GM23248 (cell line): ENCODE measurements at regions not wholly inside any gene's neighbourhood (a gene's known extent, or its start where the extent isn't known, plus 50 kb on each side); places are given as distances from the start of the nearest gene placed in this dataset.

ENCODE experiments used
- DNase-seq: peaks from one replicate; pipeline ENCODE4 v3.0.0-alpha.2; 2015
- H2AFZ ChIP-seq: fragments of 200-600 bp; sonication (generic); 2 replicates; pipeline ENCODE4 v1.6.1; 2016; ENCODE audit warnings: antibody characterized with exemption
- H3F3A ChIP-seq: fragments of 200-600 bp; sonication (generic); 2 replicates; pipeline ENCODE4 v1.6.1; 2016; ENCODE audit warnings: mild to moderate bottlenecking, antibody characterized with exemption, mixed run types; ENCODE audit not compliant: insufficient read depth
- H3K27ac ChIP-seq: fragments of 200-600 bp; sonication (generic); 2 replicates; pipeline ENCODE4 v1.5.1; 2016; ENCODE audit warnings: mild to moderate bottlenecking
- H3K27me3 ChIP-seq: fragments of 200-600 bp; sonication (generic); replicated peaks from 2 replicates; pipeline ENCODE4 v1.6.1; 2016; ENCODE audit warnings: mild to moderate bottlenecking; ENCODE audit not compliant: insufficient read depth
- H3K36me3 ChIP-seq: fragments of 200-600 bp; sonication (generic); 2 replicates; pipeline ENCODE4 v1.6.1; 2016; ENCODE audit warnings: low read depth, mild to moderate bottlenecking
- H3K4me1 ChIP-seq: fragments of 200-600 bp; sonication (generic); 2 replicates; pipeline ENCODE4 v1.6.1; 2016; ENCODE audit warnings: mild to moderate bottlenecking; ENCODE audit not compliant: insufficient read depth
- H3K4me2 ChIP-seq: fragments of 200-600 bp; sonication (generic); one replicate; pipeline ENCODE4 v1.6.1; 2016; ENCODE audit warnings: mild to moderate bottlenecking; ENCODE audit not compliant: unreplicated experiment
- H3K4me3 ChIP-seq: fragments of 200-600 bp; sonication (generic); 2 replicates; pipeline ENCODE4 v1.5.1; 2016; ENCODE audit warnings: mild to moderate bottlenecking
- H3K79me2 ChIP-seq: fragments of 200-600 bp; sonication (generic); 2 replicates; pipeline ENCODE4 v1.6.1; 2016; ENCODE audit warnings: mild to moderate bottlenecking; ENCODE audit not compliant: insufficient read depth
- H3K9ac ChIP-seq: fragments of 200-600 bp; sonication (generic); 2 replicates; pipeline ENCODE4 v1.6.1; 2016; ENCODE audit warnings: mild to moderate bottlenecking
- H3K9me2 ChIP-seq: fragments of 200-600 bp; sonication (generic); 2 replicates; pipeline ENCODE4 v1.6.1; 2016; ENCODE audit warnings: mixed run types, mild to moderate bottlenecking, moderate library complexity; ENCODE audit not compliant: insufficient read depth
- H3K9me3 ChIP-seq: fragments of 200-600 bp; sonication (generic); one replicate; pipeline ENCODE4 v1.6.1; 2017; ENCODE audit warnings: low read depth
- H4K20me1 ChIP-seq: fragments of 200-600 bp; sonication (generic); 2 replicates; pipeline ENCODE4 v1.6.0; 2016; ENCODE audit not compliant: insufficient read depth
- EZH2 ChIP-seq: fragments of 200-600 bp; sonication (generic); IDR thresholded peaks from 2 replicates; pipeline ENCODE4 v1.6.1; 2018; ENCODE audit warnings: antibody characterized with exemption, mild to moderate bottlenecking; ENCODE audit not compliant: insufficient read depth, poor library complexity, severe bottlenecking
- EZH2phosphoT487 ChIP-seq: fragments of 200-600 bp; sonication (generic); IDR thresholded peaks from 2 replicates; pipeline ENCODE4 v1.6.1; 2018; ENCODE audit warnings: antibody characterized with exemption, moderate library complexity, mild to moderate bottlenecking, low read depth; ENCODE audit not compliant: insufficient read depth
- WGBS, 2 experiments: methylation state at CpG; one replicate each; pipeline ENCODE4 v1.1.6; 2015 to 2017; ENCODE audit warnings: low lambda C conversion rate in 2 of 2, low coverage in 1 of 2; ENCODE audit errors: missing lambda C conversion rate in 2 of 2; 5-methylcytosine and 5-hydroxymethylcytosine counted together
- in situ Hi-C: fragments of 300-500 bp; cut with MboI; formaldehyde crosslinking; loops from 2 replicates; pipeline ENCODE4 v1.15.0; 2020

DNA sequence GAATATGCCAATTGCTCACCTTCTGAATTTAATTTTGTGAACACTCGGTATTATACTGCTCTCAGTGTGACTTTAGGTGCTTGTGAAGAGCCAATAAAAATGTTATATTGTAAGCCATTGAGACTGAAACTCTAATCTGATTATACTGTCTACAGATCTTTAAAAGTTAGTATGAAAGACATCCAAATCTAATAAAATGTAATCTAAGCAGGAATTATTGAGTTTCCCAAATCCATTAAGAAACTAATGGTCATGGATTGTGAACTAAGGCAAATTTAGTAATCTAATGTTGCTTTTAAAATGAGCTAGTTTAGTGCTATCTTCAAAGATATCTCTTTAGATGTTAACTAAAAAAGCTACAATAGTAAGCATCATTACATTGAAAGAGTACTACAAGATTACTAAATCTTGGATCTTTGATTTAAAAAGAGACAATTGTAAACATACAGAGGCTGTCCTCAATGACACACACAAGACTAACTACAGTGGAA lies 1132.4 kb upstream of the B3GALT2 start:
- Histone ChIP-seq H3K27ac (no peak overlapping the region), H3K4me2 (no peak overlapping the region), H3K4me3 (no peak overlapping the region), H3F3A (no peaks in the 10 kb centered on the region), H3K9me3 (no peaks in the 10 kb centered on the region), H4K20me1 (no peaks in the 10 kb centered on the region), H3K9me2 (no peaks in the 10 kb centered on the region), H3K4me1 (no peaks in the 10 kb centered on the region), H3K9ac (no peak overlapping the region), H3K79me2 (no peaks in the 10 kb centered on the region), H3K27me3 (no peaks in the 10 kb centered on the region), H3K36me3 (no peaks in the 10 kb centered on the region), H2AFZ (no peak overlapping the region)
- DNase-seq = no peak
- WGBS, 2 experiments = 2 to 8% methylated on average over 1 of the region's 1 CpG
- in situ Hi-C loops = no loop called here
- TF ChIP-seq EZH2phosphoT487 (no peak), EZH2 (no peak)

DNA sequence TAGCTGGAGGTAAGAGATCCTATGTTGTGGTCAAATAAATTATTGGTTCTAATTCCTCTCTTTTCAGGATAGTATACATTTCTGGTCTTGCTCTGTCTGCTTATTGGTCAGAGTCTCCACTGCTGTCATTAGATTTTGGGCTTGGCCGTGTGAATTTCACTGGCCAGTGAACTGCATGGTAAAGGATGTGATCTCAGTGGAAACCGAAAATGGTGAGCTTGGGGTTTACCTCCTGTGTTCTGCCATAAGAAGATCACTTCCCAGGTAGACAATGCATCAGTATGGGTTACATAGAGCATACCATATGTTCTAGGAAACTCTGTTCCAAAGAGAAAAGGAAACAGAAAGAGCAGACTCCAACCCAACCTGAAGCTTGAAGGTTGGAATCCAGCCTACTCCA lies 1123.3 kb upstream of the B3GALT2 start:
- in situ Hi-C loops = no loop called here
- Histone ChIP-seq H3K36me3 (no peaks in the 10 kb centered on the region), H3K79me2 (no peaks in the 10 kb centered on the region), H3K9me3 (peaks cover 2% of the 10 kb centered on the region), H3K9me2 (no peaks in the 10 kb centered on the region), H3K4me2 (no peak overlapping the region), H3K9ac (no peak overlapping the region), H2AFZ (no peak overlapping the region), H3K27ac (no peak overlapping the region), H4K20me1 (no peaks in the 10 kb centered on the region), H3F3A (no peaks in the 10 kb centered on the region), H3K27me3 (no peaks in the 10 kb centered on the region), H3K4me1 (no peaks in the 10 kb centered on the region), H3K4me3 (no peak overlapping the region)
- WGBS, 2 experiments = 12 to 18% methylated on average over 2 of the region's 2 CpGs
- TF ChIP-seq EZH2 (no peak), EZH2phosphoT487 (no peak)
- no peak for DNase-seq

DNA sequence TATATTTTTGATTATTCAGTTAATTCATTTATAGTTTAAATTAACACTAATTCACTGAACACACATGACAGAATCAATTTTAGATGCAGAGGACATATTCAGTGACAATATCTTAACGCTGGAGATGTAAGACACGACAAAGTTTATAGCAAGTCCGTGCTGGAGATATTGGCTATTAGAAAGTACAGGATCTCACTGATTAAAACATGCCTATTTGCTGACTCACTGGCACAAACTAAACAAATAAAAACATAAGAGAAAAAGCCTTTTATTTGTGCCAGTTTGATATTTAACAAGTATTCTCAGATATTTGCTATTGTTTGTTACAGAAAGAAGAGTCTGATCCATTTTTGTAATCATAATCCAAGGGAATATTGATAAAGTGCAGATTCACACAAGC lies 1122.9 kb upstream of the B3GALT2 start:
- H3K4me1 ChIP-seq = no peaks in the 10 kb centered on the region
- H3K9me3 ChIP-seq = peaks cover 2% of the 10 kb centered on the region
- H3K36me3 ChIP-seq = no peaks in the 10 kb centered on the region
- H3K9ac ChIP-seq = no peak overlapping the region
- TF ChIP-seq EZH2phosphoT487 (no peak), EZH2 (no peak)
- no peak for DNase-seq
- H3K9me2 ChIP-seq = no peaks in the 10 kb centered on the region
- H3K27ac ChIP-seq = no peak overlapping the region
- H4K20me1 ChIP-seq = no peaks in the 10 kb centered on the region
- H3F3A ChIP-seq = no peaks in the 10 kb centered on the region
- in situ Hi-C loops = no loop called here
- H3K79me2 ChIP-seq = no peaks in the 10 kb centered on the region
- no peak overlapping the region for H2AFZ ChIP-seq
- no peak overlapping the region for H3K4me3 ChIP-seq
- H3K4me2 ChIP-seq = no peak overlapping the region
- H3K27me3 ChIP-seq = no peaks in the 10 kb centered on the region
- 46 to 48% methylated on average over 3 of the region's 3 CpGs for WGBS, 2 experiments

DNA sequence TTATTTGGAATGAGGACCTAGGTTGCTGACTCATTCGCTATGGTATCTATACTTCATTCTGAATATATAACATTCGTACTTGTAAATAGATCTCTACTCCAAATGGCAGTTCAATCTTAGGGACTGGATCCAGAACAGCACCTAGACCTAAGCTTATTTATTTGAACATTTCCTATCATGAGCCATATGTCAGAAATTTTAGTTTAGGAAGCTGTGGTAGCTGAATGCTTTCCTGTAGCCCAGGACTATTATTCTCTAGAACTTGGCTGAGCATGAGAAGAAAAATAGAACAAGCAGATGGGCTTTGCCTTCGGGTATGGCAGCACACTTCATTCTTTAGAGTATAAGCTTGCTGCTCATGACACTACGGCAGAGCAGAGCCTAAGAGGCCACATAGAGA lies 1114.4 kb upstream of the B3GALT2 start:
- Histone ChIP-seq H3K4me3 (no peak overlapping the region), H3K36me3 (no peaks in the 10 kb centered on the region), H3K9ac (no peak overlapping the region), H3K9me2 (no peaks in the 10 kb centered on the region), H4K20me1 (no peaks in the 10 kb centered on the region), H3K79me2 (no peaks in the 10 kb centered on the region), H3K27ac (no peak overlapping the region), H2AFZ (no peak overlapping the region), H3K9me3 (no peaks in the 10 kb centered on the region), H3F3A (no peaks in the 10 kb centered on the region), H3K4me1 (no peaks in the 10 kb centered on the region), H3K4me2 (no peak overlapping the region), H3K27me3 (no peaks in the 10 kb centered on the region)
- TF ChIP-seq EZH2phosphoT487 = no peak
- no peak for TF ChIP-seq EZH2
- 14 to 16% methylated on average over 4 of the region's 4 CpGs for WGBS, 2 experiments
- DNase-seq = no peak
- in situ Hi-C loops = no loop called here

DNA sequence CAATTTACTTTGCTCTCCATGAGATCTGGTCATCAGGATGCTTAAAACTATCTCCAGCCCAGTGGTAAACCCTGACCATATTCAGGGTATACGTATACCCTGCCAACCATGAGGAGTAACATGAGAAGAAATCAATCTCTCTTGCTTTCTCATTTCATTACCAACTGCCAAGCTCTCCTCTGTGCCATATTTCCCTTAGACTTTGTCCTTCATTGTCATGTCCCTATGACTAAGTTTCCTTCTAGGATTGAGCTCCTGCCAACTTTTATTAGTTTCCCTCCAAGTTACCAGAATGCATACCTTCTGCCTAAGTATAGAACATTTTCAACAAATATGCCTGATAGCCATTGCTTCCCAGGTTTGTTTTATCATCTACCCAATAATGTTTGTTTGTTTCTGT lies 1113.9 kb upstream of the B3GALT2 start:
- Histone ChIP-seq H3F3A (no peaks in the 10 kb centered on the region), H3K79me2 (no peaks in the 10 kb centered on the region), H3K4me3 (no peak overlapping the region), H3K36me3 (no peaks in the 10 kb centered on the region), H3K9me3 (no peaks in the 10 kb centered on the region), H3K4me2 (no peak overlapping the region), H3K27ac (no peak overlapping the region), H4K20me1 (no peaks in the 10 kb centered on the region), H3K9ac (no peak overlapping the region), H3K27me3 (no peaks in the 10 kb centered on the region), H2AFZ (no peak overlapping the region), H3K4me1 (no peaks in the 10 kb centered on the region), H3K9me2 (no peaks in the 10 kb centered on the region)
- DNase-seq = no peak
- in situ Hi-C loops = no loop called here
- no peak for TF ChIP-seq EZH2phosphoT487
- no peak for TF ChIP-seq EZH2
- 19 to 33% methylated on average over 1 of the region's 1 CpG for WGBS, 2 experiments
